ENCODE measurements at regions not wholly inside any gene's neighbourhood (a gene's known extent, or its start where the extent isn't known, plus 50 kb on each side); places are given as distances from the start of the nearest gene placed in this dataset.

DNA sequence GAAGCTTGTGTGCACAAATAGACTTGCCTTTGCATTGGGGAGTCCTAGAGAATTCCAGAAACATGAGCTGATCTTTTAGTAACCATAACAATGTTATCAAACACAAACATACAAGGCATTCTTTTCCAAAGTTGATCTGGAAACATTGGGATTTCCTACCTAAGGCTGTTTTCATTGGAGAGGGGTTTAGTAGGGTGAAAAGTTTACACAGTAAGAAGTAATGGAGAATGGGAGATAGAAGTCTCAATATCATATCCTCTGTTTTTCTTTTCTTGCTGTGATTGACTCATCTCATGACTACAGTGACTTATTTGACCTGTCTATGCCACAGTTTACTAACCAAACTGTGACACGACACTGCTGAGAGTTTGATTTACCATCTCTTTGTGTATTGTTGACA lies 65.6 kb upstream of the PLA2G4A start:
- Histone ChIP-seq H4K91ac (replicated peaks; ENCODE audit: insufficient read length, low read length) (no peak overlapping the region), H4K8ac (ENCODE audit: extremely low read depth, insufficient read depth, low read length) (no peak overlapping the region), H3K36me3 (ENCODE audit: control insufficient read depth in 2 of 4, insufficient read depth in 4 of 4, low read length in 3 of 4) (no peaks in the 10 kb centered on the region), H3K4ac (replicated peaks; ENCODE audit: insufficient read length, low read depth, low read length) (no peak overlapping the region), H3K14ac (ENCODE audit: insufficient read length) (no peak overlapping the region), H2AK5ac (ENCODE audit: low read depth, low read length) (no peak overlapping the region), H2BK5ac (ENCODE audit: low read depth, low read length) (no peak overlapping the region), H3K18ac (ENCODE audit: extremely low read depth, low read length) (no peak overlapping the region), H3K27ac (ENCODE audit: low read depth, low read length) (no peak overlapping the region), H2BK120ac (replicated peaks; ENCODE audit: low read depth, low read length) (no peak overlapping the region), H4K20me1 (replicated peaks in 1 of 2; ENCODE audit: control insufficient read depth in 1 of 2, insufficient read depth in 2 of 2, low read length in 2 of 2) (no peaks in the 10 kb centered on the region), H3K9ac (replicated peaks in 1 of 4; ENCODE audit: extremely low read depth in 1 of 4, low read depth in 3 of 4, low read length in 3 of 4) (no peak overlapping the region), H3K4me1 (replicated peaks in 1 of 4; ENCODE audit: control insufficient read depth in 3 of 4, insufficient read depth in 4 of 4, low read length in 3 of 4) (peaks cover 0 to 3% (median 0%) of the 10 kb centered on the region in 4 experiments; a peak in 1 of 7 replicates), H2BK15ac (ENCODE audit: low read length) (no peak overlapping the region), H3K4me2 (ENCODE audit: insufficient read depth in 1 of 2, low read depth in 2 of 2, low read length in 2 of 2) (no peak overlapping the region), H3K56ac (replicated peaks; ENCODE audit: insufficient read length, low read depth, low read length) (no peak overlapping the region), H3K4me3 (ENCODE audit: extremely low read depth in 1 of 4, insufficient read depth in 2 of 4, low read depth in 3 of 4, low read length in 4 of 4) (no peak overlapping the region), H2AFZ (ENCODE audit: low read length) (no peak overlapping the region), H3K9me3 (ENCODE audit: insufficient read depth in 2 of 2, low read depth in 1 of 2, low read length in 1 of 2) (no peaks in the 10 kb centered on the region), H3K79me2 (ENCODE audit: control insufficient read depth in 1 of 2, insufficient read depth in 2 of 2, low read length in 2 of 2) (no peaks in the 10 kb centered on the region), H2BK20ac (ENCODE audit: low read length) (no peak overlapping the region), H3K23me2 (ENCODE audit: low read depth, low read length) (no peaks in the 10 kb centered on the region), H3K27me3 (replicated peaks in 1 of 4; ENCODE audit: control insufficient read depth in 3 of 4, extremely low read depth in 1 of 4, insufficient read depth in 3 of 4, low read length in 3 of 4) (no peaks in the 10 kb centered on the region), H2BK12ac (ENCODE audit: low read depth, low read length) (no peak overlapping the region), H4K5ac (ENCODE audit: insufficient read length, low read depth, low read length) (no peak overlapping the region), H3K79me1 (ENCODE audit: low read depth, low read length) (no peaks in the 10 kb centered on the region), H3K23ac (ENCODE audit: insufficient read length) (no peak overlapping the region)
- ChIA-PET POLR2A (ENCODE audit: partially characterized antibody) (no interaction called here), CTCF (ENCODE audit: partially characterized antibody) (no interaction called here)
- FAIRE-seq (no peak), DNase-seq (ENCODE audit: low read depth in 1 of 2, low spot score in 2 of 2) (no peak)
- WGBS, 2 experiments (ENCODE audit: extremely low coverage in 1 of 2, insufficient coverage in 1 of 2, insufficient read length in 1 of 2, insufficient replicate concordance in 2 of 2, low coverage in 1 of 2, low lambda C conversion rate in 2 of 2, missing lambda C conversion rate in 1 of 2) = 100% methylated on average over 1 of the region's 1 CpG; no CpG with 5 or more reads in 1 of the 2 experiments
- TF ChIP-seq BCL11A (IDR thresholded peaks at IDR 0.05; ENCODE audit: low read depth in 2 of 2, low read length in 2 of 2) (no peak), PHF8 (conservative IDR thresholded peaks at IDR 0.05; ENCODE audit: low read depth, low read length) (no peak), TBP (IDR thresholded peaks at IDR 0.05; ENCODE audit: low read depth, low read length) (no peak)

All from H1 (cell line).